Omental fat pad (tissue), 3 donors: ENCODE measurements at regions not wholly inside any gene's neighbourhood (a gene's known extent, or its start where the extent isn't known, plus 50 kb on each side); places are given as distances from the start of the nearest gene placed in this dataset.
"Not testable (repeated sequence)": the region's sequence is repeated elsewhere in the genome, so short reads cannot be mapped to it uniquely, and the experiment has no call there.

ENCODE experiments used
- ATAC-seq: fragments of 150-250 bp; one replicate; pipeline ENCODE4 v1.9.1; 2016; ENCODE audit warnings: mild to moderate bottlenecking, moderate library complexity; ENCODE audit not compliant: low FRiP score
- DNase-seq: peaks from one replicate; pipeline ENCODE4 v3.0.0-alpha.2; 2019; ENCODE audit warnings: low spot score
- TF ChIP-seq, protein P1 (sequence below), 3 donors: fragments of 450-650 bp; IDR thresholded peaks; one replicate each; pipeline ENCODE4 v1.5.1; 2016 to 2017; ENCODE audit warnings: antibody characterized with exemption in 3 of 3, mild to moderate bottlenecking in 3 of 3, moderate library complexity in 2 of 3

DNA sequence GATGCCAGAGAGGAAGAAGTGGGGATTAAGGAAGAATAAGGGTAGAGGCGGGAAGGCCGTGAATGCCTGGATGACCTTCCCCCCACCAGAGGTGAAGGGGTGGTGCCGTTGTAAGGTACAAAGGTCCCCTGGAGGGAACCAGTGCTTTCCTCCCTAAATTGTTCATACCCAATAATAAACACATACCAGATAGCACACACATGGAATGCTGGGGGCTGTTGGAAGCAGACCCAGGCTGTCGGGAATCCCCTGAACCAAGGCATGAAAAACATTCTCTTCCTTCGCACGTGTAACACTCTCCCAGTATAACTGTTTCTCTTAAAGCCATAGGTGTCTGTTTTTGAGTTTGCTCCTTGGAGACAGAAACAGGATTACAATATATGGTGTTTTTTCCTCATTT lies 107.1 kb upstream of the CTAGE1 start:
- TF ChIP-seq, protein P1, sequence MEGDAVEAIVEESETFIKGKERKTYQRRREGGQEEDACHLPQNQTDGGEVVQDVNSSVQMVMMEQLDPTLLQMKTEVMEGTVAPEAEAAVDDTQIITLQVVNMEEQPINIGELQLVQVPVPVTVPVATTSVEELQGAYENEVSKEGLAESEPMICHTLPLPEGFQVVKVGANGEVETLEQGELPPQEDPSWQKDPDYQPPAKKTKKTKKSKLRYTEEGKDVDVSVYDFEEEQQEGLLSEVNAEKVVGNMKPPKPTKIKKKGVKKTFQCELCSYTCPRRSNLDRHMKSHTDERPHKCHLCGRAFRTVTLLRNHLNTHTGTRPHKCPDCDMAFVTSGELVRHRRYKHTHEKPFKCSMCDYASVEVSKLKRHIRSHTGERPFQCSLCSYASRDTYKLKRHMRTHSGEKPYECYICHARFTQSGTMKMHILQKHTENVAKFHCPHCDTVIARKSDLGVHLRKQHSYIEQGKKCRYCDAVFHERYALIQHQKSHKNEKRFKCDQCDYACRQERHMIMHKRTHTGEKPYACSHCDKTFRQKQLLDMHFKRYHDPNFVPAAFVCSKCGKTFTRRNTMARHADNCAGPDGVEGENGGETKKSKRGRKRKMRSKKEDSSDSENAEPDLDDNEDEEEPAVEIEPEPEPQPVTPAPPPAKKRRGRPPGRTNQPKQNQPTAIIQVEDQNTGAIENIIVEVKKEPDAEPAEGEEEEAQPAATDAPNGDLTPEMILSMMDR (IDR thresholded peaks at IDR 0.05) = no peak
- DNase-seq (no peak), ATAC-seq (no peak)

DNA sequence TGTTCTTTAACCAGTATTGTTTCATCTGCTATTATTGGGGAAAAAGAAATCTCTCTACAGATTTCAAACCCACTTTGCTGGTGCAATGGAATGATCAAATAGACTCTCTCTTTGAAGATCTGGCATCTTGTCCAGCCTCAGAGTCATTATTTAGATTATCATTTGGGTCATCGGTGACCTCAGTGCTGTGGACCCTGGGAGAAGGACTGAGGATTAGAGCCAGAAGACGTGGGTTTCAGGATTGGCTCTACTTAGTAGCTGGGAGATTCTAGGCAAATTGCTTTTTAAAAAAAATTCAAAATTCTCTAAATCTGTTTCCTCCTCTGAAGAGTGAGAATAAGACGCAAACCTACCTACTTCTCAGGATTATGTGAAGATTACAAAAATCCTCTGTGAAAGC lies 107.6 kb upstream of the CTAGE1 start:
- no peak for ATAC-seq
- DNase-seq = no peak
- TF ChIP-seq, protein P1 (IDR thresholded peaks at IDR 0.05) = no peak

- DNase-seq (no peak), ATAC-seq (no peak)
- TF ChIP-seq, protein P1 (IDR thresholded peaks at IDR 0.05) = no peak
Measured at GRCh38 chr18:22525883-22526282, 108.2 kb upstream of the CTAGE1 start.

DNA sequence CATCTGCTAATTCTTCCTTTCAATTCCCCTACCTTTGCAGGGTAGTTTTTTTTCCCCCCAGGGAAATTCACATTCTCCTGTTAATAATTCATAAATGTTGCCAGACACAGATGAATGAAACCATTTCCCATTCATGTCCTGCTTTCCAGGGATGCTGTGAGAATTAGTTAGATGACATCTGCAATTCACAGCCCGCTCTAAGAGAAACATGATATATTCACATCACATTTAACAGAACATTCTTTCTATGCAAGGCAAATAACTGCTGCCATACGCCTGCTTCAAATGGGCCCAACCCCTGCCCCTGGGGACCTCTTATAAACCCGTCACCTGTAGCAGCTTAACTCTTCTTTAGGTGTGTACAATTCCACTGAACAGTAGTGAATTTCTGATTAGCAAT lies 110.6 kb upstream of the CTAGE1 start:
- ATAC-seq = no peak
- DNase-seq = no peak
- TF ChIP-seq, protein P1 (IDR thresholded peaks at IDR 0.05) = no peak

GRCh38 chr18:22534706-22535105 lies 117.0 kb upstream of the CTAGE1 start:
- DNase-seq = not testable (repeated sequence)

DNA sequence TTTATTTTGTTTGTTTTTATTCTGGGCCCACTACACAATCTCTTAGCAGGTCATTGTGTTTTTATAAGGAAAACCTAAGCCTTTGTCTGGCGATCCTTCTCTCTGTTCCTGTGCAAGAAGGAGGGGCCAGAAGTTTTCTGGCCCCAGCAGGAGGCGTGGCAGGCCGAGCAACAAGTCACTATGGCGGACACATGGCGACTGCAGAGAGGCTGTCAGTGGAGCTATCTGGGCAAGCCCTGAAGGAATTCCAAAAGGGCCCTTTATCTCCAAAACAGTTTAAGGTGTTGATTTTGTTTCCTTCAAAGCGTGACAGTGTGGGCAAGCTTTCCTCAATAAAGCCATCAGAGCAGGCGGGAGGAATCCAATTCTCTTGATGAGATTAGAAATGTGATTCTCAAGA lies 118.8 kb upstream of the CTAGE1 start:
- TF ChIP-seq, protein P1 (IDR thresholded peaks at IDR 0.05) = no peak
- DNase-seq = no peak
- no peak for ATAC-seq

More at GRCh38 chr18:22534706-22535105, 117.0 kb upstream of the CTAGE1 start:
- ATAC-seq = not testable (repeated sequence)

DNA sequence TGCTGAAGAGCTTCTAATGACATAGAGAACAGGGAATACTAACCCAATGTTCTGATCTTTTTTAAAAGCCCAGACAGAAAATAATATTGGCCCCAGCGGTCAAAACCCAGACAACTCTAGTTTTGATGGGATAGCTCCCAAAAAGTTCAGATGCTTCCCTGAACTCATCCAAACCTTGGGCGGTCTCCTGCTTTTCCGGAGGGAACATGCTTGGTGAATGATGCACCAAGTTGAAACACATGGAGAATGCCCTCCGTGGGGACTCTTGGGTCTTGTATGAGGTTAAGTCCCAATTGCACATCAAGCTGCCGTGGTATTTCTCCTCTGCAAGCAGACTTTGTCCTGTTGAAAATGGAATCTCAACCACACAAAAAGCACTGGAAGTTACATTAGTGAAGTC lies 120.7 kb upstream of the CTAGE1 start:
- ATAC-seq (no peak), DNase-seq (no peak)
- TF ChIP-seq, protein P1 (IDR thresholded peaks at IDR 0.05) = no peak
